H9 (cell line): ENCODE measurements at regions not wholly inside any gene's neighbourhood (a gene's known extent, or its start where the extent isn't known, plus 50 kb on each side); places are given as distances from the start of the nearest gene placed in this dataset.

ENCODE experiments used
- DNase-seq: peaks from one replicate; pipeline ENCODE4 v3.0.0-alpha.2; 2017
- H2AFZ ChIP-seq: one replicate; pipeline ENCODE4 v1.6.1; 2013; ENCODE audit warnings: mild to moderate bottlenecking, low read length, control low read depth, moderate library complexity
- H2AK5ac ChIP-seq: 2 replicates; pipeline ENCODE4 v1.6.1; 2013; ENCODE audit warnings: low read length, control low read depth, mixed read lengths; ENCODE audit not compliant: insufficient read length
- H2BK120ac ChIP-seq: one replicate; pipeline ENCODE4 v1.6.1; 2013; ENCODE audit warnings: low read depth, mild to moderate bottlenecking, low read length, control low read depth, inconsistent platforms; ENCODE audit not compliant: poor library complexity, severe bottlenecking
- H2BK12ac ChIP-seq: 2 replicates; pipeline ENCODE4 v1.6.1; 2013; ENCODE audit warnings: low read length, control low read depth, mixed read lengths, low read depth; ENCODE audit not compliant: insufficient read length
- H2BK15ac ChIP-seq: 2 replicates; pipeline ENCODE4 v1.6.1; 2013; ENCODE audit warnings: low read depth, low read length, control low read depth
- H2BK20ac ChIP-seq: one replicate; pipeline ENCODE4 v1.6.1; 2013; ENCODE audit warnings: low read depth, mild to moderate bottlenecking, low read length, control low read depth, inconsistent platforms; ENCODE audit not compliant: poor library complexity, severe bottlenecking
- H2BK5ac ChIP-seq: 2 replicates; pipeline ENCODE4 v1.6.1; 2013; ENCODE audit warnings: low read length, control low read depth, mixed read lengths; ENCODE audit not compliant: insufficient read length
- H3K14ac ChIP-seq: 2 replicates; pipeline ENCODE4 v1.6.1; 2013; ENCODE audit warnings: low read length, control low read depth; ENCODE audit not compliant: insufficient read depth
- H3K18ac ChIP-seq: 2 replicates; pipeline ENCODE4 v1.6.1; 2013; ENCODE audit warnings: low read depth, mild to moderate bottlenecking, mixed read lengths, low read length, control low read depth; ENCODE audit not compliant: insufficient read length
- H3K23ac ChIP-seq: 2 replicates; pipeline ENCODE4 v1.6.1; 2013; ENCODE audit warnings: low read length, control low read depth, mixed read lengths, low read depth; ENCODE audit not compliant: insufficient read length
- H3K23me2 ChIP-seq: 2 replicates; pipeline ENCODE4 v1.6.1; 2013; ENCODE audit warnings: low read depth, mild to moderate bottlenecking, mixed read lengths, low read length, control low read depth; ENCODE audit not compliant: insufficient read length, poor library complexity, severe bottlenecking
- H3K27ac ChIP-seq: 2 replicates; pipeline ENCODE4 v1.5.1; 2013; ENCODE audit warnings: low read length, control low read depth, mixed read lengths, low read depth; ENCODE audit not compliant: insufficient read length
- H3K27me3 ChIP-seq: 2 replicates; pipeline ENCODE4 v1.6.1; 2013; ENCODE audit warnings: low read length, control low read depth, inconsistent platforms; ENCODE audit not compliant: insufficient read depth
- H3K4ac ChIP-seq: 2 replicates; pipeline ENCODE4 v1.6.1; 2013; ENCODE audit warnings: low read depth, mild to moderate bottlenecking, control low read depth, inconsistent platforms, low read length, moderate library complexity
- H3K4me1 ChIP-seq: 2 replicates; pipeline ENCODE4 v1.6.1; 2013; ENCODE audit warnings: low read length, control low read depth, inconsistent platforms; ENCODE audit not compliant: insufficient read depth
- H3K4me2 ChIP-seq: 2 replicates; pipeline ENCODE4 v1.6.1; 2013; ENCODE audit warnings: low read length, control low read depth, mixed read lengths; ENCODE audit not compliant: insufficient read length, insufficient read depth
- H3K56ac ChIP-seq: 2 replicates; pipeline ENCODE4 v1.6.1; 2013; ENCODE audit warnings: low read depth, mild to moderate bottlenecking, mixed read lengths, low read length, control low read depth; ENCODE audit not compliant: insufficient read length
- H3K79me1 ChIP-seq: 2 replicates; pipeline ENCODE4 v1.6.1; 2013; ENCODE audit warnings: low read depth, mild to moderate bottlenecking, moderate library complexity, low read length, control low read depth, inconsistent platforms; ENCODE audit not compliant: insufficient read depth, poor library complexity, severe bottlenecking
- H3K79me2 ChIP-seq: 2 replicates; pipeline ENCODE4 v1.6.1; 2013; ENCODE audit warnings: low read length, control low read depth, inconsistent platforms; ENCODE audit not compliant: insufficient read depth
- H3K9ac ChIP-seq: 2 replicates; pipeline ENCODE4 v1.6.1; 2013; ENCODE audit warnings: low read length, control low read depth, mixed read lengths; ENCODE audit not compliant: insufficient read length; ENCODE audit errors: extremely low read depth
- H3K9me3 ChIP-seq: one replicate; pipeline ENCODE4 v1.6.1; 2013; ENCODE audit warnings: low read depth, low read length, inconsistent platforms; ENCODE audit not compliant: control insufficient read depth
- H3T11ph ChIP-seq: one replicate; pipeline ENCODE4 v1.6.1; 2013; ENCODE audit warnings: mild to moderate bottlenecking, low read length, control low read depth, inconsistent platforms
- H4K20me1 ChIP-seq: one replicate; pipeline ENCODE4 v1.6.1; 2013; ENCODE audit not compliant: control insufficient read depth, insufficient read length, insufficient read depth
- H4K5ac ChIP-seq: 2 replicates; pipeline ENCODE4 v1.6.1; 2013; ENCODE audit warnings: low read depth, mild to moderate bottlenecking, mixed read lengths, low read length, control low read depth; ENCODE audit not compliant: insufficient read length
- H4K8ac ChIP-seq: replicated peaks from 2 replicates; pipeline ENCODE4 v1.6.1; 2013; ENCODE audit warnings: low read length, control low read depth, mixed read lengths, low read depth; ENCODE audit not compliant: insufficient read length
- H4K91ac ChIP-seq: 2 replicates; pipeline ENCODE4 v1.6.1; 2013; ENCODE audit warnings: low read depth, mild to moderate bottlenecking, moderate library complexity, mixed read lengths, low read length, control low read depth; ENCODE audit not compliant: insufficient read length
- H3K27ac Mint-ChIP-seq, 3 experiments: 2 replicates in 2 of 3; 3 replicates in 1 of 3; pipeline ENCODE4 v1.8.0; 2020 to 2021; ENCODE audit warnings: mixed read lengths in 3 of 3, mild to moderate bottlenecking in 1 of 3, moderate library complexity in 1 of 3
- H3K27me3 Mint-ChIP-seq: 2 replicates; pipeline ENCODE4 v1.8.0; 2021; ENCODE audit warnings: low read depth, mild to moderate bottlenecking, moderate library complexity, mixed read lengths
- H3K36me3 Mint-ChIP-seq, 3 experiments: 2 replicates in 2 of 3; 3 replicates in 1 of 3; pipeline ENCODE4 v1.8.0; 2020 to 2021; ENCODE audit warnings: low read depth in 3 of 3, mixed read lengths in 3 of 3; ENCODE audit not compliant: insufficient read depth in 1 of 3
- H3K4me1 Mint-ChIP-seq, 2 experiments: 2 replicates each; pipeline ENCODE4 v1.8.0; 2020; ENCODE audit warnings: mixed read lengths in 2 of 2
- H3K4me3 Mint-ChIP-seq, 2 experiments: 2 replicates in 1 of 2; 3 replicates in 1 of 2; pipeline ENCODE4 v1.8.0; 2020 to 2021; ENCODE audit warnings: mild to moderate bottlenecking in 2 of 2, mixed read lengths in 2 of 2, moderate library complexity in 1 of 2
- H3K9me3 Mint-ChIP-seq, 2 experiments: 2 replicates in 1 of 2; 3 replicates in 1 of 2; pipeline ENCODE4 v1.8.0; 2020; ENCODE audit warnings: mild to moderate bottlenecking in 2 of 2, mixed read lengths in 2 of 2, moderate library complexity in 1 of 2
- CTCF ChIP-seq: fragments of 200-600 bp; sonication (generic); conservative IDR thresholded peaks from 3 replicates; pipeline ENCODE4 v1.8.0; 2021; ENCODE audit warnings: antibody characterized with exemption, mild to moderate bottlenecking
- WGBS: extraction: QIAGEN DNeasy Blood & Tissue Kit; methylation state at CpG from one replicate; pipeline ENCODE4 v1.1.7; 2013; ENCODE audit warnings: missing lambda C conversion rate, low lambda C conversion rate, mixed read lengths; ENCODE audit not compliant: insufficient read length; ENCODE audit errors: extremely low coverage; 5-methylcytosine and 5-hydroxymethylcytosine counted together

DNA sequence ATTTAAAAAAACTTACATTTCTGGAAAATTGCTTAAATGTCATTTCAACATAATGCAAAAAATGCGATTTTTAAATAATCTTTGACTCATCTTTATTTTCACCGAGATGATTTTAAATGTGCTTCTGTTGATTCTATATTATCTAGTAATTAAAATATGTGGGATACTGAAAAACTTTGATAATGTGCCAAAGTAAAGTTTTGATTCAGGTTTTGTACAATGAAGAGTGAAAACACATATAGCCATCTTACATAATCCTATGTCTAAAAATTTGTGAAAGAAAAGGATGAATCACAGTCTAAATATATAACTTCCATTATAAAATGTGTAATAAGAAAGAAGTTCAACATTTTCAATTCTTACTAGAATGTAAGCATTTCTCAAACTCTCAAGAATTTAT, 204.3 kb upstream of the ZC3H15 start:
- Histone ChIP-seq H4K20me1 (no peaks in the 10 kb centered on the region), H2BK20ac (no peak overlapping the region), H2BK15ac (no peak overlapping the region), H3K4ac (no peak overlapping the region), H3K14ac (no peak overlapping the region), H2AK5ac (no peak overlapping the region), H3K23me2 (no peaks in the 10 kb centered on the region), H3K79me2 (no peaks in the 10 kb centered on the region), H3K9me3 (no peaks in the 10 kb centered on the region), H2BK12ac (no peak overlapping the region), H3K9ac (no peak overlapping the region), H4K8ac (no peak overlapping the region), H3K27ac (no peak overlapping the region), H3K4me1 (no peaks in the 10 kb centered on the region), H3K79me1 (no peaks in the 10 kb centered on the region), H4K91ac (no peak overlapping the region), H2AFZ (no peak overlapping the region), H3K27me3 (no peaks in the 10 kb centered on the region), H2BK120ac (no peak overlapping the region), H3K56ac (no peak overlapping the region), H2BK5ac (no peak overlapping the region), H3K18ac (no peak overlapping the region), H3T11ph (no peak overlapping the region), H3K4me2 (no peak overlapping the region), H3K23ac (no peak overlapping the region), H4K5ac (no peak overlapping the region)
- Mint-ChIP-seq H3K9me3 (peaks cover 15 to 18% of the 10 kb centered on the region in 2 experiments; a peak in 3 of 5 replicates), H3K36me3 (peaks cover 5 to 19% (median 17%) of the 10 kb centered on the region in 3 experiments; a peak in 6 of 7 replicates), H3K4me1 (peaks cover 12 to 14% of the 10 kb centered on the region in 2 experiments), H3K4me3 (no peak overlapping the region), H3K27ac (no peak overlapping the region), H3K27me3 (no peaks in the 10 kb centered on the region)
- no CpG with 5 or more reads among the region's 2 CpGs for WGBS
- DNase-seq = no peak
- no peak for TF ChIP-seq CTCF
